Left cardiac atrium (tissue), 4 donors: ENCODE measurements at regions not wholly inside any gene's neighbourhood (a gene's known extent, or its start where the extent isn't known, plus 50 kb on each side); places are given as distances from the start of the nearest gene placed in this dataset.

ENCODE experiments used
- ATAC-seq, 2 donors: fragments of 200-7000 bp; cut with Tn5 transposase; one replicate each; pipeline ENCODE4 v1.9.1; 2020; ENCODE audit warnings: mild to moderate bottlenecking in 2 of 2, moderate library complexity in 2 of 2
- DNase-seq: peaks from one replicate; pipeline ENCODE4 v3.0.0-alpha.2; 2020
- intact Hi-C, 2 donors: fragments of 100-400 bp; cut with DNase I; formaldehyde crosslinking; loops; one replicate each; pipeline versions ENCODE4 v1.14.1 to v1.15.1; 2022 to 2023
- donor health status: DM: no; HTN: yes; CAD: no.
- donor health status: DM: no; HTN: yes; CAD: no; lungs with severe emphysema.
- donor health status: DM: yes; HTN: yes; CAD: no.
- donor health status: Dilated cardiomyopathy.

DNA sequence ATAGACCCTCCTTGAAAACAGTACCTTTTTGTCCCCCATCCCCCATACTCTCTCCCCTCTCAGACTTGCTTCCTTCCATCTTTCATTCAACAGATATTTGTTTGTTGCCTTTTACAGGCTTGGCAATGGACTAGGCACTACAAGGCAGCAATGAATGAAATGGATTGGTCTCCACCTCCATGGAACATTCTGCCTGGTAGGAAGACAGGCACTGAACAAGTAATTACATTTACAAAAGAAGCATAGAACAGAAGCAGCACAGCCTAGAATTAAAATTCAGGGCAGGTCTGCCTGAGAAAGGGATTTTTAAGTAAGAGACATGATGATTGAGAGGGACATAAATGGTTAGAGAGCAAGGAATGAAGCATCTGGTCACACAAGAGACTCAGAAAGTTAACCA lies 346.1 kb downstream of the GRXCR1 start:
- intact Hi-C loops: no loop called here
- DNase-seq: no peak
- no peak for ATAC-seq

DNA sequence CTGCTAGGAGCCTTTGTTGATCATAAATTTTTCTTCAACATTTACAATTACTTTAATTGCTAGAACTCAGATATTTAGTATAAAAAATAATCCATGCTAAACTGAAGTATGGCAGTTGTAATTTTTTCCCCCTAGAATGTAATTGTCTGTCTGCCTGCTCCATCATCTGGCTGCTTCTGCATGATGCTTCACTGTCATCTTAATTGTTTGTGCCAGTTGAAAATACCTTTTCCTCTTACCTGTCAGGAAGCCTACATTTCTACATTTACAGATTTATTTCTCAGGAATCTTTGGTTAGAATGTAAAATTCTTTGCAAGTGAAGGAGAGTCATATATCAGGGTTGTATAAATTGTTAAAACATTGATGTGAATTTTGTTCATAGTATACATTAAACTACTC lies 348.6 kb downstream of the GRXCR1 start:
- DNase-seq (no peak), ATAC-seq (no peak)
- intact Hi-C loops: no loop called here

DNA sequence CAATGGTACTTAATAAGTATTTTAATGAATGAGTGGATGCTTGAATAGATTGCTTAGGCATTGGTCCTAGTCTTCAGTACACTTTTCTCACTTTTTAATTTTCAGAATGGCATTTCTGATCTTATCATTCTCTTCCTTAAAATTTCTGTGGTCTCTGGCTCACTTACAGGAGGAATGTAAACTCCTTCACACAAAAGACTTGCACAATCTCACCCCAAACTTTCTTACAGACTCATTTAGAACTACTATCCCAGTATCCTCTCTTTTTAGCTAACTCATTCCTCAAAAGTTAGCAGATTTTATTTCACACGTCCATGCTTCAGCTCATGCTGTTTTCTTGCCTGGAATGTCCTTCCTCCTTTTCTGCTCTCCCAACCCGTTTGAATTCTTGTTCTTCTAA lies 350.1 kb downstream of the GRXCR1 start:
- intact Hi-C loops: no loop called here
- no peak for DNase-seq
- no peak for ATAC-seq

DNA sequence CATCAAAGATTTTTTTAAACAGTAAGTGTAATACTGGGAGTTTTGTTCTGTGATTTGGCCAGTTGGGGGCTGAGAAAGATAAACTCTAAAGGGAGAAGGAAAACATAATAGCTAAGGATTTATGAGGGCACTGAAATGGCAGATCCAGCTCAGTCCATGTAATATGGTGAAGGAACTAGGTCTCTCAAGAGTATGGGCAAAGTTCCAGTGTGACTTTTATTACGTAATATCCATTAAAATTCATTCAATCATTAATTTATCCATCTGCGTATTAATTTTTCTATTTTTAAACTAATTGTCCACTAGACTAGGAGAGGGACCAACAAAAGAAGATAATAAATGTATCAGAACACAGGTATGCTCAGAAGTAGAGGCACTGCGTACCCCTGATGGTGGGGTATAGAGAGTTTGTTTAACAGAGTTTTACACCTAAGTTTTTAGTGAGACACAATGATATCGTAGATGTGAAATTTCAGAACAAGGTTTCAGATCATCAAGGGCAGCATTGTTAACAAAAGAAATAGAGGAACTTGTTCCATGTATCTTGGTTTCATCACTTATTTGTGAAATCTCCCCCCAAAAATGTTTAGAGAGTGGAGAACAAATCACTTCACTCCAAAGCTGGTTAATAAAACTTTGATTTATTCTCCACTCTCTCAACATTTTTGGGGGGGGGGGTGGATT lies 351.1 kb downstream of the GRXCR1 start:
- DNase-seq: no peak
- intact Hi-C loops: no loop called here
- no peak for ATAC-seq

DNA sequence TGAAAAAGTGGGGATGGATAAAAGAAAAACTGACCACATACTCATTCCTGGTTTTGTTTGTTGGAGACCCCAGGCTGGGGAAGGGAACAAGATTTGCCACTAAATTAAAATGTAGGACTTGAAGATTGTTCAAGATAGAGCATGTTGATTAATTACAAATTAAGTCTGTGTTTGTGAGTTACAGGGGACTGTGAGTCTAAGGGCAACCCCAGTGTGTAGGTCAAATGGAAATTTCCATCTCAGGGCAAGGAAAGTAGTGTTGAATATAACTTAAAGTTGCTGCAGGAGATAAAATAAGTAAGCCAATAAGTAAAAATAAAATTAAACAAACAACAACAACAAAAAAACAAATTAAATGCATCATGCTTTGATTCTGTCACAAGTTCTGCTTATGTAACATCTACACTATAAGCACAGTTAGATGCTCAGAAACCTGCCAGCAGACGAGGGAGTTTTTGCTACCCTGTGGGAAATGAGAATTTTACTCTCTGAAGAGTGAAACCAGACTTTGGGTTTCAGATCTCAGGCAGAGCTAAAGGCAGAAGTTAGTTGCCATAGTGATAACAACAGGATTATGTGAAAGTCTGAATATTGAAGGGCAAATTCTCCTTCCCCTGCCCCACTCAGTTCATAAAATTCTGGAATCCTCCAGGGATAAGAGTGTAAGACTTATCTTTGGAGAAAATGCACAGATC lies 352.3 kb downstream of the GRXCR1 start:
- intact Hi-C loops: no loop called here
- no peak for ATAC-seq
- no peak for DNase-seq

DNA sequence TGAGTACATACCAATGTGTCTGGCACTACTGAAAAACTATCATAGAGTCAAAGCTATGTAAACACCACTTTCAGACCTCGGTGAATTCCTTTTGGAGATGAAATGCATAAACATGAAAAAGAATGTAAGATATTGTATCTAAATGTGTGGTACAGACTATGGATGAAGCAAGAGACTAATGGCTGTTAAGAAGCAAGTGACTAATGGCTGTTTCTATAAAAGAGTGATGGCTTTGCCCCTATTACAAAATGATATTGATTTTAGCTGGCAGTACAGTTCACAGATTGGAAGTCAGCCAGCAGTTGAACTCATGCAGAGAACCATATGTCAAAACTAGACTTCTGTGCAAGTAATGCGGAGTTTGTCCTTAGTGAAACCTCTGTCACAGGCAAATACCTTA lies 359.3 kb downstream of the GRXCR1 start:
- no peak for ATAC-seq
- DNase-seq: no peak
- intact Hi-C loops: no loop called here

DNA sequence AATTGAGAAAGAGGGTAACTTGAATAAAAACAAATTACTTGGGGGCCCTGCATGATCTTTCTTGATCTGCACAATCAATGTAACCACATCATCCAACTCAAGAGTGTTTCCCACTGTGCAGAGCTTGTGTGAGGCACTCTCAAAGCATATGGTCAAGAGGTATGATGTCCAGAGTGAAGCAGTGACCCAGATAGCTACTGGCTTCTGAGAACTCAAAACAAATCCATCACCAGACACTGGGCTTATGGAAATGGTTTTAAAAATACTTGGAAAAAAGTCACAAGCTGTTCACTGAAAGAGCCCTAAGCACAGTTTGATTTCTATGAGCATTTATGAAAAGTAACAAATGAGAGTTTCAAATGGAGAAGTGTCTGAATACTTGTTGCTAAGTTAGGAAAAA lies 361.0 kb downstream of the GRXCR1 start:
- ATAC-seq (no peak), DNase-seq (no peak)
- intact Hi-C loops: no loop called here

DNA sequence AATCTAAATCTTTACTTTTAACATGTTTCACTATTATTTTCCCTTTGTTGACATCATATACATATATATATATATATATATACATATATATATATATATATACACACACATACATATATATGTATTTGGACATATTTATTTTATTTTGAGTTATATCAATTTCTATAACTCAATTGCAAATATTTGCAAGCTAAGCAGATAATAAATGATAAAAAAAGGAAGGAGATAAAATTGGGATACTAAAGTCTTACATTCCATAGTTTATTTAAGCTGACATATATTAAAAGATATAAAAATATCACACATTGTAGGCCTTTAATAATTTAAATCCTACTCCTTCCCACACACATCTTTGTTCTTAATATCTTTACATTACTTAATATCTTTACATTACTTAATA lies 372.2 kb downstream of the GRXCR1 start:
- intact Hi-C loops: no loop called here
- DNase-seq: no peak
- no peak for ATAC-seq

DNA sequence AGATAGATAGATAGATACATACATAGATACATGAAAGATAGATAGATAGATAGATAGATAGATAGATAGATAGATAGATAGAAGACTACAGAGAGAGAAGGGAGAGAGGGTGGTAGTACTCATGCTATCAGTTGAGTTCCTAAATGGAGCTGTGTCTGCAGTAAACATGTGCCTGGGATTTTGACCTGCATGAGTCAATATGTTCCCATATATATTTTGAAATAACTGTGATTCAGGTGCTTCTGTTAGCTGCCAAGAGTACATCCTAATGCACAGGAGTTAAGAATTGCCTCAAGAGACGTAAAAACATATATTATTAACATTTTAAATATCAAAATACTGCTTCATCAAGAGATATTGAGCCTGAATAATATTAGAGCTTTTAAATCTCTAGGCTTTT lies 379.4 kb downstream of the GRXCR1 start:
- ATAC-seq: no peak
- intact Hi-C loops: no loop called here
- DNase-seq: no peak

DNA sequence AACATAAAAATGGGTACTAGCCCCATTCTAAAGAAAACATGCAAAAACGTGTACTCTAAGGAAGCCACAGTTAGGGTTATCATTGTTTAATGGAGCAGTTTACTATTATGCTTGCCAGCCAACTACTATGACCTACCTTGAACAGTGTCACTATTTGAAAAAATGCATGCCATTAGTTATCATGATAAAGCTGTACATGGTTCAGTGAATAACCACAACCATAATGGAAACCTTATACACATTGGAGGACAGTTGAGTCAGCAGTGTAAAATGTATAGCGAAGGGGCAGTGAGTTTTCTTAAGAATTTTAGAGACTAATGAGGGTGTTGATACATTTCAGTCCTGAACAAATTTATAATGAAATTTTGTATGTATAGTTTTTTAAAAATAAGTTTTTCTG lies 381.9 kb downstream of the GRXCR1 start:
- no peak for ATAC-seq
- DNase-seq: no peak
- intact Hi-C loops: no loop called here

DNA sequence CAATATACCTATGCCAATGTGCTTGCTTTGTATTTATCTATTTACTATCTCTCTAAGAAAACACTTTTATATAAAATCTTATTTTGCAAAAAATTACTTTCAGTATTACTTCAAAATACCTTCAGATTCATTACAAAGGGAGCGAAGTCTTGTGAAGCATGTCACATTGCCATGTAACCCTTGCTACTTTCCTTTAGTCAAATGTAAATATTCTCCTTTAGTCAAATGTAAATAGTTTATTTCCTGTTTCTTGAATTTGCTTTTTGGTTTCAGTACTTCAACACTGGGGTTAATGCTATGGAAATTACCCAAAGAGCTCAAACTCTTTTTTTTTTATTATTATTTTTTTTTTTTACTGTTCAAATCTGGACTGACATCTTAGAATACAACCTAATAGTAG lies 383.3 kb downstream of the GRXCR1 start:
- no peak for DNase-seq
- intact Hi-C loops: no loop called here
- ATAC-seq: no peak

DNA sequence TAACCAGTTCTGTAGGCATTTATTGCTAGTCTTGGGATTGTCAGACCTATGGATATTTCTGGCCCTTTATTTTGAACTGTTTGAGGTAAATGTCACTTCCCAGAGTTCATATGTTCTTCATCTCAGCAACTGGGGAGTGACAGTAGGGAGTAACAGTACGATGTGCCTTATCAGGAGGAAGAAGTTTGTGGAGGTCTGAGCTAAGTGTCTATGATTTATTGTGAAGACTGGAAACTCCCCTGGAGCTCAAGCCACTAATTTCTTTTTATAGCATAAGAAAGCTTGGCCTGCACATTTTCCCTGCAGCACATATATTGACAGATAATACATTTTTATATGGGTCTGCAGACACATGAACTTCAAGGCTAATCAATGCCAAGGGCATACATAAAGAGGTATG lies 383.8 kb downstream of the GRXCR1 start:
- ATAC-seq: no peak
- no peak for DNase-seq
- intact Hi-C loops: no loop called here

DNA sequence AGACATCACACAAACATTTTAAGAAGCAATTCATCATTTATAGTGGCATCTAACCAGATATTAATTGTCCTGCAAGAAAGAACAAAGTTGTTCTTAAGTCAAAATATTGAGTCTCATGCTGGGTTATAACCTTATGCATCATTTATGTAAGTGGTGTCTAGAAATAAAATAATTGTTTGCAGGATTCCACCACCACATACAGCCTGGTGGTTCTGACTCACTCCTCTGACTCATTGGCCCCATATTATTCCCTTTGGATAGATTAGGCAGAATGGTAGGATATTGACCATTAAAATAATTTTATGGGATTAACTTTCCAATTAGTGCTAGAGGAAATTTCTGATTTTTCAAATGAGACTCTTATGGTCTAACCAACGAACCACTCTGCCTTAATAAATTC lies 384.5 kb downstream of the GRXCR1 start:
- intact Hi-C loops: no loop called here
- no peak for ATAC-seq
- no peak for DNase-seq

DNA sequence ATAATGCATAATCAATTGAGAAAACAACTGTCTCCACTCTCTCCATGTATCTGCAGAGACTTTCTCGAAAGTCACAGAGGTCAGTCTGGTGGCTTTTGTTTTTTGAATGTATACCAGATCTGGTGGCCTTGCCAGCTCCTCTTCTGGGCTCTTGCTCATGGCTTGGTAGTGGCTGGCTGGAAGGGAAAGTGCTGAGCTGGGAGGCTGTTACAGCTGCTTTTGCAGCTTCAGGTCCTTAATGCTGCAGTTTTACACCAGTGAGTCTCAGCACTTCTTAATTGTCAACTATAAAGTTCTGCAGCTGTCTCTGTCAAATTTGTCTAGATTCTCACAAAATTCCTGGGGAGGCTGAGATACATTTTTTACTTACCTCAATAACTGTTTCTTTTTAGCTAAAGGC lies 390.0 kb downstream of the GRXCR1 start:
- DNase-seq: no peak
- ATAC-seq: no peak
- intact Hi-C loops: no loop called here

DNA sequence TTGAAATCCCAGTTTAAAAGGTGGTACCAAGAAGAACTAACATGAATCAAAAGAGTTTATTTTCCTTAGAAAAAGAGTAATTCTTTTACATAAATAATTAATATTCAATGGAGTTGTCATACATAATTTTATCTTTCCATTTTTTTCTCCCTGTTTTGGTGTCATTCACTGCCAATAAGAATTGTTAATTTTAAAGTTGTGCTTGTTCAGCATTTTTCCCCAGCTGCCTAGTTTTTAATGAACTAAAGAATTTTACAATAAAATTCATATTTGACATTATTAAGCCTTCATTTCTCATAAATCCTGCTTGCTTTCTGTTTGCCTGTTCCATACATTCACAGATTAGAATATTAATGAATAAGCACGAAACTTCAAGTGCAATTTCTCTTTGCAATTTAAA lies 393.6 kb downstream of the GRXCR1 start:
- no peak for ATAC-seq
- DNase-seq: no peak
- intact Hi-C loops: no loop called here

DNA sequence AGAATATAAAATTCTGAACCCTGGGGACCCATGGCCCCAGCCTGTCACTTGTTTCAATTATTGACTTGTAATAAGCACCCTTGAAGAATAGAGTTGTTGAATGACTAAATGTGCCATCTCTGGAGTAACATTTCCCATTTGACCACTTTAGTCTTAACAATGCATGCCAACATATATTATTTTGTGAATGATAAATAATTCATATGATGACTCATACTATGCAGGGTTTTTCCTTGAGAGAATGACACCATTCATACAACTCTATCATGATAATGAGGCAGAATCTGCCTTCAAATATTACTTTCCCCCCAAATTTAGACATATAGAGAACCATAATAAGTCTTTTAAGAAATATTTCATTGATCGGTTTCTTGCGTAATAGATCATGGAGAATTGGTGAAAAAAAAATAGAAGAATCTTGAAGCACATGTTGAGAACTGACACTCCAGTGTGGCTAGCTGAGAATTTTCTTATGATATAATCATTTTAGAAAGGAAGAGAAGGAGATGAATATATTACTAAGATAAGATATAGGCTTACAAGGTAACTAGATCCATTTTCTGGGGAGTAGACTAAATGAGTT lies 404.5 kb downstream of the GRXCR1 start:
- no peak for ATAC-seq
- no peak for DNase-seq
- intact Hi-C loops: no loop called here

DNA sequence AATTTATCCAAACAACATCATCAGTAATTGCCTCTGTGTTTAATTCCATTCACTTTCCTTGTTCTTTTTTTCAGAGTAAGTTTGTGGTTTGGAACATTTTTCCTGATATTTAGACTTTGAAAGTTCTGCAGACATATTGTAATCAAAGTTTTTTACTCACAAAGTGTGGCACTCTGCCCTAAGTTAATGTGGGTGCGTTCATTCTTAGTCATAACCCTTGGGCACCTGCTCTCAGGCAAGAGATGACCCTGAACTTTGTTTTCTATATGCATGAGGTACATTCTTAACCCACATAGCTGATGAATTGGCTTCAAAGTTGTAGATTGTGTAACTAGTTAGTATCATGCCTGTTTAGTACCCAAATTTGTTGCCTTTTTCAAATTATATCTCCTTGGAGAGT lies 424.3 kb downstream of the GRXCR1 start:
- intact Hi-C loops: no loop called here
- DNase-seq (no peak), ATAC-seq (no peak)

DNA sequence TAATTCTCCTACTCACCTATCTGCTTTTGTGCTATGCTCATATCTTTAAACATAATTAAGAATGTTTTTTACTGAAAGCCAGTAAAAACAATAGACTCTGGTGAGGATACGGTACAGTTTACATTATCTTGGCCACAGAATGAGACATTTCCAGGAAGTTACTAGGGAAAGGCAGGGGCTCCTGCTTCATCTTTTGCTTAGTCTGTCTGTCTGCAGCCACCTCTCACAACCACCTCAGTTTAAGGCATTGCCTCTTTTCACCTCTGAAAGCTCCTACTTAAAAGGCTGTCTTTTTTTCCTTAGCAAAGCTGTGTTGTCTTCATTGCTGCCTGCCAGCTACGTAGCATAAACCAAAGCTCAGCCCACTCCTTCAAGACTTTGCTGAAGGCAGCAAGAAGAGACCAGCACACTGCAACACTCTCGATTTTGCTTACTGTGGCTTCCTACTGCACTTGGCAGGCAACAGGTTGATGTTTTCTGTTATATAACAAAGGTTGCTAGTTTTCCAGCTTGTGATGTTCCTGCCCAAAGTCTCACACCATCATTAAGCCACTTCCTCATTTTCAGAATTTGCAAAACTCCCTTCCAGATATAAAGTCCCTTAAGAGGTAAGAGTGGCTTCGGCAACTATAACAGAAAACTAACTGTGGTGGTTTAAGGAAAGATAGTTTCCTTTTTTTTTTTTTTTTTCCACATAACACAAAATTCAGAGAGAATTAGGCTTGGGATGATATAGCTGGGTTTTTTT lies 432.9 kb downstream of the GRXCR1 start:
- intact Hi-C loops: no loop called here
- ATAC-seq (no peak), DNase-seq (no peak)

DNA sequence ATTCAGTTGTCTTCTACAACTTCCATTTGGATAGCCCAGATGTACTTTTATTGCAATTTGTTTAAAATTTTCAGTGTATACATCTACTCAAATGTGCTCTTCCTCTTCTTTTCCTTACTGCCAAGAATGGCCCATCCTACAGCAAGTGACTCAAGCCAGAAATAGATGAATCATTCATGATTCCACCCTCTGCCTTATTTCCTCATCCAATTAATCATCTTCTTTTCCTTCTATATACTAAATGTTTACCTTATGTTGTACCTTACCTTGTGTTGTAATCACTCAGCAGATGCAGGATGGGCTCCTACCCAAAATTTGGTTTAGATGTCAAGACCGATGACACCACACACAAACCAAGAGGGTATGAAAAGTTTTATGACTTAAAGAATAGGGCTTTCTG lies 437.8 kb downstream of the GRXCR1 start:
- intact Hi-C loops: no loop called here
- ATAC-seq: no peak
- no peak for DNase-seq

DNA sequence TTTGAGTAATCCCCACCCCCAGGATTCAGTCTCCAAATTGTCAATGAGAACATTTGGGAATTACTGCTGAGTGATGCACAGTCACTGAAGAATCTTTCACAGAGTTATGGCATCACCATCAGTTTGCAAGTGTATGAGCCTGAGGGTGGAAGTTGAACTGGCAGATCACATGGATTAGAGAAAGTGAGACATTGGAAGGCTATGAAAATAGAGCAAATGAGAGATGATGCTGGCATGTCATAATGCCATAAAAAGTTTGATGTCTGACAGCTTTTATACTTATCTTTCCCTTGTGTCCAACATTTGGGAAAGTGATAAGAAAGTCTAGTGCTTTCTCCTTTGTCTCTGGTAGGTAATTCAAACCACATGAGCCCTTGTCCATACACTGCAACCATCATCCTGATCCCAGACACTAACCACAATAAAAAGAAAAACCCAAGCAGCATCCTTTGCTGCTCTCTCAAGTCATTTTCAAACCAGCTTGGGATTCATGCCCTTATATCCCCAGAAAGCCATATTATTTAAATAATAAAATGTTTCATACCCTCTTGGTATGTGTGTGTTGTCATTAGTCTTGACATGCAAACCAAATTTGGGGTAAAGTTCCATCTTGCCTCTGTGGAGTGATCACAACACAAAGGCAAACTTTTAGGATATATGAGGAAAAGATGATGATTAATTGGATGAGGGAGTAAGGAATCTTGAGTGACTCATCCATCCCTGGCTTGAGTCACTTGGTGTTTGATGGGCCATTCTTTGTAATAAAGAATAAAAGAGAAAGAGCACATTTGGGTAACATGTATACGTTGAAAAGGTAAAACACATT lies 438.9 kb downstream of the GRXCR1 start:
- ATAC-seq: no peak
- DNase-seq: no peak
- intact Hi-C loops: no loop called here
